Testis (tissue), 2 donors: ENCODE measurements at regions not wholly inside any gene's neighbourhood (a gene's known extent, or its start where the extent isn't known, plus 50 kb on each side); places are given as distances from the start of the nearest gene placed in this dataset.

ENCODE experiments used
- DNase-seq: peaks from one replicate; pipeline ENCODE4 v3.0.0-alpha.2; 2019
- H3K27ac ChIP-seq, 2 donors: fragments of 200-600 bp; sonication (generic); one replicate each; pipeline ENCODE4 v1.5.1; 2019
- H3K27me3 ChIP-seq: fragments of 200-600 bp; sonication (generic); one replicate; pipeline ENCODE4 v1.5.1; 2019
- H3K36me3 ChIP-seq: fragments of 200-600 bp; sonication (generic); one replicate; pipeline ENCODE4 v1.5.1; 2017; ENCODE audit warnings: low read depth; ENCODE audit errors: missing control alignments
- H3K4me1 ChIP-seq: fragments of 200-600 bp; sonication (generic); one replicate; pipeline ENCODE4 v1.5.1; 2019
- H3K4me3 ChIP-seq, 2 donors: fragments of 200-600 bp; sonication (generic); one replicate each; pipeline ENCODE4 v1.5.1; 2017 to 2019
- H3K9me3 ChIP-seq: fragments of 200-600 bp; sonication (generic); one replicate; pipeline ENCODE4 v1.5.1; 2017
- CTCF ChIP-seq, 3 experiments: fragments of 450-650 bp in 2 of 3; fragments of 200-600 bp in 1 of 3; sonication (generic) in 1 of 3; IDR thresholded peaks; one replicate each; pipeline ENCODE4 v1.5.1; 2016 to 2019; ENCODE audit warnings: antibody characterized with exemption in 3 of 3, mild to moderate bottlenecking in 2 of 3, moderate library complexity in 1 of 3
- POLR2A ChIP-seq: fragments of 450-650 bp; IDR thresholded peaks from one replicate; pipeline ENCODE4 v1.6.1; 2017; ENCODE audit warnings: antibody characterized with exemption, mild to moderate bottlenecking, moderate library complexity
- WGBS, 2 donors: methylation state at CpG; one replicate each; pipeline ENCODE4 v1.1.5; 2018; 5-methylcytosine and 5-hydroxymethylcytosine counted together
- intact Hi-C: fragments of 100-400 bp; cut with DNase I; formaldehyde crosslinking; loops from one replicate; pipeline ENCODE4 v1.15.1; 2023; ENCODE audit warnings: low total_unique reads

DNA sequence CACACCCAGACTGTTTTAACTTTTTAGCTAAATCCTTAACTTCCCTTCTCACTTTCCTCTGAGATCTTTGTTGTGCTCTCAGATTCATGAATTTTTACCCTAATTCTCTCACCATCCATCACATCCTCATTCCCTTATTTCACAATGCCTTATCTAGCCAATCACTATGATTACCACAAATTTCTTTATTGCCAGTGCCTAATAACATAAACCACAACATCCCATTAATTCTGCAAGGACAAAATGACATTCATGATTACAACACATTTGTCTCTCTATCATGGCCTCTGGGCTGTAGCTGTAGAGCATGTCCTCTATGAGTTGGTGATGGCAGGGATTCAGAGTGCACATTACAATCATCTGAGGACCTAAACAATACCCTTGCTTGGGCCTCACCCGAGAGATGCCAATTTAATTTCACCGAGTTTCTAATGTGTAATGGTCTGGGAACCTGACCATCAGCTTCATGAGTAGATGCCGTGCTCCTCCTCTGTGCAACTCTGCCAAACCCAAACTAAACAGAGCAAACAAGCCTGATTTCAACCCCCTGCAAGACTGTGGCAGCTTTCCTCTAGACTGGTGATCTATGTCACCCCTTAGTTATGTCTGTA lies 99.3 kb downstream of the SPTSSA start:
- TF ChIP-seq CTCF (IDR thresholded peaks at IDR 0.05), result no peak
- TF ChIP-seq POLR2A, result no peak
- 89 to 97% methylated on average over 3 of the region's 3 CpGs for WGBS, 2 donors
- H3K27ac ChIP-seq, result no peak overlapping the region
- no peaks in the 10 kb centered on the region for H3K4me1 ChIP-seq
- intact Hi-C loops, result no loop called here
- no peaks in the 10 kb centered on the region for H3K36me3 ChIP-seq
- DNase-seq, result no peak
- no peaks in the 10 kb centered on the region for H3K9me3 ChIP-seq
- H3K4me3 ChIP-seq, result no peak overlapping the region
- no peaks in the 10 kb centered on the region for H3K27me3 ChIP-seq

DNA sequence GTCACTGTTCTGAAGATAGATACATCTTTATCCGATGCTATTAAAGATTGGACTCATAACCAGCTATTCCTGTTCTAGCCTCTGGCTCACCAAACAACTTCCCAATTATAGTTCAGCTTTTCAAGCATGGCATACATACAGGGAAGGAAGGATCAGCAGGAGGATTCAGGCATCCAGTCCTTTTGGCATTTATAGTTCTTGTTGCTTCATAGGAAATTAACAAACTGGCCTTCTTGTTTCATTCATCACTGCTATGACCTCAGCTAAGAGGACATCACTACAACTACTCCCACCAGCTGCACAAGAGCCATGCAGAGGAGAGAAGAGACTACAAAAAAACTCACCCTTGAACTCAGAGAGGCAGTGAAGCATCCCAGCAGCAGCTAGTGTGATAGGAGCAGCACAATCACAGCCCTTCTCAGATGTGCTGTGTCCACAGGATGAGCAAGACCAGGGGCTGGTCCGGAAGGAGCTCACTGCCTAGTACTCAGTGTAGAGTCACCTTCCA lies 100.5 kb downstream of the SPTSSA start:
- Histone ChIP-seq H3K4me1 (no peaks in the 10 kb centered on the region), H3K36me3 (no peaks in the 10 kb centered on the region), H3K27ac (no peak overlapping the region), H3K9me3 (no peaks in the 10 kb centered on the region), H3K4me3 (no peak overlapping the region), H3K27me3 (no peaks in the 10 kb centered on the region)
- no peak for TF ChIP-seq CTCF (IDR thresholded peaks at IDR 0.05)
- no peak for TF ChIP-seq POLR2A
- DNase-seq, result no peak
- intact Hi-C loops, result no loop called here
- 67 to 82% methylated on average over 2 of the region's 2 CpGs for WGBS, 2 donors

DNA sequence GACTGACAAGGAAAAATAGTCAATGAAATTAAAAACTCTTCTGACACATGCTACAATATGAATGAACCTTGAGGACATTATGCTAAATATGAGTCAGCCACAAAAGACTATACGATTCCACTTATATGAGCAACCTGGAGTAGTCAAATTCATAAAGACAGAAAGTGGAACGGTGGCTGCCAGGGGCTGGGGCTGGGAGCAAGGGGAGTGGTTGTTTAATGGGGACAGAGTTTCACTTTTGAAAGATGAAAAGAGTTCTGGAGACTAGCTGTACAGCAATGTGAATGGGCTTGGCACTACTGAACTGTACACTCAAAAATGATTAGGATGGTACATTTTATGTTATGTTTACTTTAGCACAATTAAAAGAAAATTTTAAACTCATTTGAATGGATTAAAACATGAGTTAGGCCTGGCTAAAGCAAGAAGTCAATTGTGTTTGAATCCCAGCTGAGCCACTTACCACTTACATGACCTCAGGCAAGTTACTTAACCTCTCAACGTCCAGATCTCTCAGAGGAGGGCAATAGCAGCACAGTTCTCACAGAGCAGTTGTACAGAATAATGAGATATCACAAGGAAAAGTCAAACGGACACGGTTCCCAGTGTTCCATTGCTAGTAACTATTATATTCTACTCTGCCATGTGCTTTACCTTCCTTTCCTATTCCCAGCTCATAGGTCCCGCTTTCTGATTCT lies 102.5 kb downstream of the SPTSSA start:
- Histone ChIP-seq H3K36me3 (no peaks in the 10 kb centered on the region), H3K4me1 (no peaks in the 10 kb centered on the region), H3K27ac (no peak overlapping the region), H3K27me3 (no peaks in the 10 kb centered on the region), H3K4me3 (no peak overlapping the region), H3K9me3 (no peaks in the 10 kb centered on the region)
- DNase-seq, result no peak
- no peak for TF ChIP-seq POLR2A
- TF ChIP-seq CTCF (IDR thresholded peaks at IDR 0.05), result no peak
- intact Hi-C loops, result no loop called here
- WGBS, 2 donors, result 57 to 67% methylated on average over 6 of the region's 6 CpGs

GRCh38 chr14:34356264-34356654 lies 105.8 kb downstream of the SPTSSA start:
- Histone ChIP-seq H3K27ac (no peak overlapping the region), H3K36me3 (no peaks in the 10 kb centered on the region), H3K27me3 (no peaks in the 10 kb centered on the region), H3K9me3 (no peaks in the 10 kb centered on the region), H3K4me3 (no peak overlapping the region), H3K4me1 (no peaks in the 10 kb centered on the region)
- DNase-seq, result no peak
- no peak for TF ChIP-seq POLR2A
- TF ChIP-seq CTCF (IDR thresholded peaks at IDR 0.05), result no peak
- WGBS, 2 donors, result 90 to 93% methylated on average over 4 of the region's 4 CpGs
- intact Hi-C loops, result no loop called here
